T-helper 2 cell (primary cell): ENCODE measurements at regions not wholly inside any gene's neighbourhood (a gene's known extent, or its start where the extent isn't known, plus 50 kb on each side); places are given as distances from the start of the nearest gene placed in this dataset.
A peak's percentile ranks its signal among the peaks of the same experiment; 100 is the strongest.

Source experiments
- DNase-seq, 5 experiments: peaks; one replicate each; pipeline versions ENCODE4 v3.0.0 to v3.0.0-alpha.2; 2012 to 2022

DNA sequence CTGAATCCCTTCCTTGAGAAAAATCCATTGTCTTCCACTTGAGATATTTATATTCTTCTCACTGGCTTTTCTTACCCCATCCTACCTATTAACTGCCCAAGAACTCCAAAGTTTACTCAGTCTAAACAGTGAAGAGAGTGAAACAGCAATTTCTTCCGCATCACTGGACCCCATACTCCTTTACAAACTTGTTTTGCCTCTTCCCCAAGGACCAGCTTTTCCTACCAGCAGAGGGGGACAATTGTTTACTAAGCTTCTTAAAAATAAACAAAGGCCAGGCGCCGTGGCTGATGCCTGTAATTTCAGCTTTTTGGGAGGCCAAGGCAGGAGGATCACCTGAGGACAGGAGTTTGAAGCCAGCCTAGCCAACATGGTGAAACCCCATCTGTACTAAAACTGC is 52.0 kb downstream of the LRATD1 start:
- no peak for DNase-seq

DNA sequence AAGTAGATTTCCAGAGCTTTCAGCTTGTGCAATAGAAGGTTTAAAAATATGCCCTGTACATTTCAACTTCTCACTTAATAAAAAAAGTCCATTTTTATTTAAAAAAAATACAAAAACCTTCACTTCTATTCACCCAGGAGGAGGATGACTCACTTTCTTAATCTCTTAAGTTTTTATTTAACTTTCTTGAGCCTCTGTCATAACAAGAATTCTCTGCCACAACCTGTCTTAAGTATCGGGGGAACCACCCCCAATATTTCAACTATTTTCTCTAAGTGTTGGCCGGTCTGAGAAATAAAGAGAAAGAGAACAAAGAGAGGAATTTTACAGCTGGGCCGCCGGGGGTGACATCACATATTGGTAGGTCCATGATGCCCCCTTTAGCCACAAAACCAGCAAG is 58.4 kb downstream of the LRATD1 start:
- no peak for DNase-seq

DNA sequence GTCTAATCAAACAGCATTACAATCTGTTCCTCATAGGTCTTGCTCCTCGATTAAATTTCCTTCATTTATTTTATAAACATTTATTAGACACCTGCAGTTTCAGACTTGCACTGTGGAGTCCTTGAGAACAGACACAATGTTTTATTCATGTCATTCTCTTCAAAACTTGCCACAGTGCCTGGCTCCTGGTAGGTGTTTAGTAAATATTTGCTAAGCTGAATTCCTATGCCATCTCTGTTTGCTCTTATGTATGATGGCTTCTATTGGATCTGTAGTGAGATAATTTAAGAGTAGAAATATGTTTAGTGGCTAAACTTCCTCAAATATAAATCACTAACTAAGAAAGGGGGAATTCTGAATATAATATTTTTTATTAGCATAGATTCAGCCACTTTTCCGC is 61.4 kb downstream of the LRATD1 start:
- DNase-seq, result no peak

DNA sequence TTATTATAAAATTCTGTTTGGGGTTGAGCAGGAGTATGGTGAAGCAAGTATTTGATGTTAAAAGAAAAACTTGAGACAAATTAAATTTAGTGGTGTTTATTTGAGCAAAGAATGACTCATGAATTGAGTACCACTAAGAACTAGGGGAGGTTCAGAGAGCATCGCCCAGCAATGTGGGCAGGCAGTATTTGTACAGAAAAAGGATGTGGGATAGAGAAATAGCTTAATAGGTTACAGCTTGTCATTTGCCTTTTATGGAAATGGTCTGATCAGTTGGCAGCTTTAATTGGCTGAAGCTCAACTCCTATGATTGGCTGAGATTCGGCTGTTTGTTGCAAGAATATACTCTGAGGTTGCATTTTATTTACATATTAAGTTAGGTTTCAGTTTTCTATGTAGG is 68.2 kb downstream of the LRATD1 start:
- DNase-seq, result peak in 1 of 5 experiments; percentile 6

DNA sequence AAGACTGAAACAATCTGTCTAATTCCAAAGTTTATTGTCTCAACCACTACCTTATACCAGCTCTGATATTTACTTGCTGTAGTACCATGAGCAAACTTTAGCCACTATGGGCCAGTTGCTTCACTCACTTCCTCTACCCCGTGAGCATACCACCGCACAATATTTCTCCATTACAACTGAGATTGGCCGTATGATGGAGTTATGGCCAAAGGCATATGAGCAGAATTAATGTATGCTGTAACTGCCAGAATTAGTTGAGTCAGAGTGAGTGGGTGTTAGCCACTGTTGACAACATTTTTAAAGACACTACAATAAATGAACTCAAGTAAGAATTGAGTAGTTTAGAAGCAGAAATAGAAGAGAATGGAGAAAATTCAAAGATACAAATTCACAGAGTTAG is 69.7 kb downstream of the LRATD1 start:
- DNase-seq, result no peak

DNA sequence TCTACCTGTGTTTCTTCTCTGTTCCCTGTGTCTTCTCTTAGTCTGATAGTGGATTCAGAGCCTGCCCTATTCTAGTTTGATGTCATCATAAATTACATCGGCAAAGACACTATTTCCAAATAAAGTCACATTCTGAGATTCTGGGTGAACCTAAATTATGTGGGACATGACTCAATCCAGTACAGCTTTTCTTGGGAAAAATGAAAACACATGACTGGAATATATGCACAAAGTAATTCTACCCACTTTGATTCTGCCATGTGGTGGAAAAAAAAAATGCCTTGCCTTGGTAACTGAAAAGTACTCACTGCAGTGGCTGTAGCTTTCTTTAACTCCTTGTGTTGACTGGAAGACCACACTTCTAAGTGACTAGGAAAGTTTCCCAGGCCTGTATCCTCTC is 73.7 kb downstream of the LRATD1 start:
- no peak for DNase-seq

DNA sequence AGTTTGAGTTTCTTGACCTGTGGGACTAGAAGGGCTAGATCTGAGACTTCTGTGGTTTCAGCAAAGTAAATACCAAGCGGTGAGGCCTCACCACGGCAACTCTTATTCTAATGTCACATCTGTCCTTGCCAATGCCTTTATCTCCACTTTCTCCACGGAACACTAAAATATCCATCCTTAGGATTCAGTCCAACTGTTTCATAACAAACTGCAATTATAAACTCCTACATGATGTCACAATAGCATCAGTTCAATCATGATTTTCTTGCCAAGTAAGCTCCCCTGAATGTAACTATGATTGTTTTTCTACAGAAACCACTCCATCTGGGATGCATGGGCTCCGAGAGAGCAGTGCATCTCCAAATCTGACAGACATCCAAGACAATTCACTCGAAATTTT is 79.6 kb downstream of the LRATD1 start:
- no peak for DNase-seq

DNA sequence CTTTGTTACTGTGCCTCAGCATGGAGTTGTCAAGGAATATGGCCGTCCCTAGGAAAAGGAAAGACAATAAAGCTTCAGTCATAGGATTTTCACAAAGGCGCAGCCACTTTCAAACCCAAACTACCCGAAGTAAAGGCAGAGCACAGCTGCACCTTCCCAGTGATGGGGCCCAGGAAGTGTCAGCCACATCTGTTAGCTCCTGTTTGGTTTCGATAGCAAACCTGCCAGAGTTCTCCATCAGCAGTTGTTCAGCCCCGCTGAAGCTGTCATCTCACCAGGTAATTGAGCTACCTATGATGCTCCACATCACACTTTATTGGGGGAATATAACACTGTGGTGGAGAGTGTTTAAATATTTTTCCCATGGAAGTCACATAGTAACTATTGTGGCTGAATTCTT is 80.7 kb downstream of the LRATD1 start:
- no peak for DNase-seq

DNA sequence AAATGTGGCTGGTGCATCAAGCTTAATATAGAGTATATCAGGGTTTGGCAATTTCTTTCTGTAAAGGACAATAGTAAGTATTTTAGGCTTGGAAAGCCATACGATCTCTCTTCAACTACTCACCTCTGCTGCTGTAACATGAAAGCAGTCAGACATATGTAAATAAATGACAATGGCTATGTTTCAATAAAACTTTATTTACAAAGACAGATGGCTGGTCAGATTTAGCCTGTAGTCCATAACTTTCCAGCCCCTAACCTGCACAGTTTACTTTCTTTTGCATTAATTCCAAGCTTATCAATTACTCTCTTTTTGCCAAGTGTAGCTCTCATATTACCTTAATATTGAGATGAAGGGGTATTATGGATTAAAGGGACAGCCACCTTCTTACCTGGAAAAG is 83.1 kb downstream of the LRATD1 start:
- no peak for DNase-seq

DNA sequence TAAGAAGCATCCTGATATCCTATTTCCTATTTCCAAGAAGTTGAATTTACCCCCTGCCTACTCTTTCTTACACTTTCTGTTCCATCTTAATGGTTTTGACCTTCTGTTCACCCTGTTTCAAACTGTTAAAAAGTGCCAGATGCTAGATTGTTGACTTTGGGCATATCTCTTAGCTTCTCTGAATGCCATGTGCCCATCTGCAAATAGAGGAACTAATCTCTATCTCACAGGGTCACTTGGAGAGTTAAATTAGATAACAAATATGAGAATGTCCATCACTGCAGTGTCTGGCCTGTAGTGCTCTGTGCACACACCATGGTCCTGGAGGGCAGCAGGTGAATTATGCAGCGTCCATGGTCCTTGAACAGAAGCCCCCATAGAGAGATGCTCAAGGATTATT is 83.8 kb downstream of the LRATD1 start:
- DNase-seq, result no peak

DNA sequence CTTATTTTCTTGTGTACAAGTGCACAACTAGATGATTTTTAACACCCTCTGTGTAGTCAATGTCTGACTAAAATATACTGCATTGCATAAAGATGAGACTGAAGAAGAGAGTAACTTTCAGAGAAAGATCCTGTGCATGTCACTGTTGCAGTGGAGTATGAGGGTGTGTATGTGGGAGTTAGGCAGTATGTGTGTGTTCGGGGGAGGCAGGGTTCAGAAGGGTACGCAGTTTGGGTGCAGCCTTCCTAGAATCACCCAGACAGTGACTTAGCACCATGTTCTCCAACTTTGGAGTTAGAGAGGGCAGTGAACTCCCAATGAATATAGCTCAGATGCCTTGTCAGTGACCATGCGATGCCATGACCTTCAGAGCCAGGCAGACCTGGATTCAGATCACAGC is 84.6 kb downstream of the LRATD1 start:
- no peak for DNase-seq

DNA sequence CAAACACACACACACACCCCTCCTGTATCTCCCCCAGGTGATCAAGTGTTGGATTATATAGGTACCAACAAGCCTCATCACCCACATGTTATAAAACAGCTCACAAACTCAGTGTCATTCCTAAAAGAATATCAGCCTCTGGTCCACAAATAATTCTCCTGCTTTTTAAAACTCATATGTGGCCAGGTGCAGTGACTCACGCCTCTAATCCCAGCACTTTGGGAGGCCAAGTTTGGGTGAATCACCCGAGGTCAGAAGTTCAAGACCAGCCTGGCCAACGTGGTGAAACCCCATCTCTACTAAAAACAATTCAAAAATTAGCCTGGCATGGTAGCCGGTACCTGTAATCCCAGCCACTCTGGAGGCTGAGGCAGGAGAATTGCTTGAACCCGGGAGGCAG is 87.8 kb downstream of the LRATD1 start:
- no peak for DNase-seq

DNA sequence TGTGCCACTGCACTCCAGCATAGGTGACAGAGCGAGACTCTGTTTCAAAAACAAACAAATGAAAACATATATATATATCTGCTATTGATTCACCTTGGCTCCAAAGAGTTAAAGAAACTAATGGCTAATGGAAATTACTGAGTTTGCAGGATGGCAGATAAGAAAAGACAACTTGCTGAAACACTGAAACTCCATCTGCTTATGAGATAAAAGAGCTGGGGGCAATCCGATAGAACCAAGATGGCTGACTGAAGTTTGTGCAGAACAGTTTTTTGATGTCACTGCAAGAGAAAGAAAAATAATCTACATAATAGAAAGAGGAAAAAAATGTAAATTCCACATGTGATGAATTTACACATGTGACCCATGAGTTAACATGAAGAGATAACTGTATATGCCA is 88.2 kb downstream of the LRATD1 start:
- no peak for DNase-seq

DNA sequence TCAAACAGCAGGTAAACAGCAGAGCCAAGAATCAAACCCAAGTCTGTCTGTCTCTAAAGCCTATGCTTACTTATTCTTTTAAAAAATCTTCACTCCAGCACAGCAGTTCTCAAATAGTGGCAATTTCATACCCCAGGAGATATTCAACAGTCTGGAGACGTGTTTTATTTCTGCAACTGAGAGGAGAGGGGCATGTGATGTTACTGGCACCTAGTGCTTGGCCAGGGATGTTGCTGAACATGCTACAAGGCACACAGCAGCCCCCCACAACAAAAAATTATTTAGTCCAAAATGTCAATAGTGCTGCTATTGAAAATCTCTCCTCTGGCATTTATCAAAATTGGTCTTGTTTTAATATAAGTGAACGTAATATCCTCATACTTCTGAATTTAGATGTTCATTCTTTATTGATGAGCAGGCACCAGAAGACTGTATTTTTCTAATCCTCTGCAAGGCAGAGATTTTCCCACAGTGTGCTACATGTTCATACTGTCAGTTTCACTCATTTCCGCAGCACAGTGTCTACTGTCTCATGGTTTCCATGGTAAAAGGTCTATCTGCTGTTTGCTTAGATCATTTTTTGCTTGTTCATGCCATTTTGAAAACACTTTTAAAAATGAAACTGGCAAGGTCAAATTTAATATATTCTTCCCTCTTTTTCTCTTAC is 90.5 kb downstream of the LRATD1 start:
- DNase-seq, result no peak

DNA sequence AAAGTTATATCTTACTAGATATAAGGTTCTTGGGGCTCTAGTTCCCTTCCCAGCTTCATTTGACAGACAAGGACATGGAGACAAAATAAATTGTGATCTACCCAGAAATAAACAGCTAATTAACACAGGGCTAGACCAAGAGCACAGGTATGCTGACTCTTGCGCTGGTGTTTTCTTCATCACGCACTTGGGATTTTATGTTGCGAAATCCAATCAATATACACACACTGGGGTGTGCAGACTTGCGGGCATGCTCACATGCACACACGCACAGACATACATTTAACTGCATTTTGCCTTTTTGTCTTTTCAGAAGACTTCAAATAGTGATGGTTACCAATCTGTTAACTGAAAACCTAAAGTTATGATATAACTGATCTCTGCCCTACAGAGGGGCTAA is 91.2 kb downstream of the LRATD1 start:
- DNase-seq, result no peak

DNA sequence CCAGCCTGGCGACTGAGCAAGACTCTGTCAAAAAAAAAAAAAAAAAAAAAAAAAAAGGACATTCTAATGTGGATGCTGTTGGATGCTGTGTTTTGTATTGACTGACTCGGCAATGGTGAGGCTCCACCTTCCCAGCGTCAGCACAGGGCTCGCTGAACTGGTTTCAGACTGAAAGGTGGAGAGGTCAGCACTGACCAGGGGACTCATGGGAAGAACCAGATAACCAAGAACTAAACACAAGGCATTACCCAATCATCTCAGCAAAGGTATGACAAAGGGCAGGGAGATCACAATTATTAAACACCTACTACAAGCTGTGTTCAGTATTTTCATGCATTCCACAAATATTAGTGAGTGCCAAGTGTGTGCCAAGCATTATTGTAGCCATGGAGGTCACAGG is 103.2 kb downstream of the LRATD1 start:
- no peak for DNase-seq

DNA sequence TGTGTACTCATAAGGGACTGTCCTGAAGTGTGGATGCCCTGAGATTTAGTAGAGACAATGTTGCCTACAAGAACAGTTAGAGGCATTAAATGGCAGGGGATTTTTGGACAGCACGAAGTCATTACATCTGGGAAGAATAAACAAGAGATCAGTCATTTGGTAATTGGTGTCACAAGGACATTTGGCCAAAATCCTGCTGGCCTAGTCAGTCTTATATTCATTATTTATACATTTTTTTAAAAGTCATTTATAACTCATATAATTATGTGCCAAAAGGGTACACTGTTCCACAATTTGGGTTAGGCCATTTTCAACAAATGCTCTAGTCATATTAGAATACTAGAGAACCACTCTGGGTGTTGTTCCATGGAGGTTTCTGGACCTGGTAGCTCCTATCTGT is 104.7 kb downstream of the LRATD1 start:
- DNase-seq, result no peak

DNA sequence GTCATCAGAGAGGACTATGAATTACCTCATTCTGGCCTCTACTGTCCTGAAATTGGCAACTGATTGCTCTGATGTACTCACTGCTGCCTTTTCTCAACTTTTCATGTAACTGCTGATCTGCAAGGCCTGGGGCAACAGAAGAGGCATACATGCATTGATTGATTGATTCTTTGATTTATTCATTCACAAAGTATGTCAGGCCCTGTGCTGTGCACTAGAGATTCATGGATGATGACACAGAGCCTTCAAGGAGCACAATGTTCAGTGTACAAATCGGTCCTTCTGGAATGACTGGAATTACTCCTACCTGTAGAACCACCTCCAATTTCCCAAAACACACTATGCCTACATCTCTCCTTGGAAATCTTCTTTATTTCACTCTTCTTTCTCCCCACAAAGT is 111.3 kb downstream of the LRATD1 start:
- DNase-seq, result no peak

DNA sequence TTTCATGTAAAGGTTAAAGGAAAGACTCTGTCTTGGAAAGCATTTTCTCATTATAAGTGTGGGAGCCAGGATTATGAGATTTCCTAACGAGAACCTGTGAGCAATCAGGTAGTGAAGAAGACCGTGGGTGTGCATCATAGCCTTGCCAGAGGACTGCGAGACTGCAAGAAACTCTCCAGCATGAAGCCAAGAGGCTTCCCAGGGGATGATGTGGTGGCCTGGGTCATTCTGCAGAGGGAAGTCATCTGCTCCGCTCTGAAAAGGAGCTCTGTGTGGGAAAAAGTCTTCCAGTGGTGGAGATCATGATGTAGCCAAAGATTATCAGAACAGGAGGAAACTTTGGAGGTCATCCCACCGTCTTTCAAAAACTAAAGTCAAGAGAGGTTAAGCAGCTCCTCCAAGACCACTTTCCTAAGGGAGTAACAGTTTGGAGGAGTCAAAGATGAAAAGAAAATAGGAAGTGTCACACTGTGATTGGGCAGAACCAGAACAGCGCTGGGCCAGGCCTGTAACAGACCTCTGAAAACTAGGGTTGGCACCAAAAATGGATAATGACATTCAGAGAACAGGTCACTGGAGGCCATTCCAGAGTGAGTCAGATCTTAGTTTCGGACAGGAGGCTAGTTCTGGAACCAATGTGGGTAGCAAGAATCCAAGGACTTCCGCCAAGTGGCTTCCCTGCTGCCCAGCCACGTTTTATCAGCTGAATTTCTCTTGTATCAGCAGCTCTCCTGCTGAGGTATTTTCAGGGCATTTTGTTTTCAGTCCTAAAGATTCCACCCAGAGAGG is 113.0 kb downstream of the LRATD1 start:
- DNase-seq, result no peak

DNA sequence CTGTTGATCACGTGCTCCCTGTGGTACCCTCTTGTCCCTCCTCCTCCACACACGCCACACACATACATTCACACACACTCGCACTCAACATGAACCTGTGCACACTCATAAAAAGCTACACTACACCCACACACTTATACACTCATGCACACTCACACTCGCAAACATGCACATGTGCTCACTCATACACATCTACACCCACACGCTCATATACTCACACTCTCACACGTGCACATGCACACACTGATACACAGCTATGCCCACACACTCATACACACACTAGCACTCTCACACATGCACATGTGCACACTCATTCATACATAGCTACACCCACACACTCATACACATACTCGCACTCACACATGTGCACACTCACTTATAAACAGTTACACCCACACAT is 113.6 kb downstream of the LRATD1 start:
- no peak for DNase-seq

DNA sequence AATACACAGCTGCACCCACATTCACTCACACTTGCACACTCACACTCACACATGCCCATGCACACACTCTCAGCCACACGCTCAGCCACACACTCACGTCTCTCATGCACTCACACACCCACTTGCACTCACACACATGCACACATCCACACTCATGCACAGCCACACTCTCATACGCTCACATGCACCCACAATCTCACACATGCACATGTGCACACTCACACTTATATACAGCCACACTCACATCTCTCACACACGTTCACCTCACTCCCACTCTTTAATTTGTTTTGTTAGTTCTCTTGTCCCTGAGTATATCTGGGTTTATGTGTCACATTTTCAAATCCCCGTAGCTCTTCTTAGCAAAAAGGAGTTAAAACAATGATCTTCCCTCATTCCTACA is 114.9 kb downstream of the LRATD1 start:
- DNase-seq, result no peak

DNA sequence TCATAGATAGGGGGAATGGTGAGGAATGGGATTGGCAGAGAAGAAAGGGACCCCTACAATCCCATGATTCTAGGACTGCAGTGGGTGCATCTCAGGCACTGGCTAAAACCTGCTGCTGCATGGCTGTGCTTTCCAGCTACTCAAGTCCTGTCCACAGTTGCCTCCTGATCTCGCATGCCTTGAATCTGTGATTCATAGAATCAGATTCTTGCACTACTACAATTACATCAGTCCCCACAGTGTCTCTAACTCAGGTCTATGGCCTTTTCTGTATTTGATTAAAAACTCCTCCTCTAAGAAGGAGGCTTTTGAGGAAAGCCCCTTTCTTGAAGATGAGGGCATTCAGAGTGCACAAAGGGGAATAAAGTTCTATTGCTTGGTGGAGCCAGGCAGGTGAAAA is 117.4 kb downstream of the LRATD1 start:
- DNase-seq, result no peak

DNA sequence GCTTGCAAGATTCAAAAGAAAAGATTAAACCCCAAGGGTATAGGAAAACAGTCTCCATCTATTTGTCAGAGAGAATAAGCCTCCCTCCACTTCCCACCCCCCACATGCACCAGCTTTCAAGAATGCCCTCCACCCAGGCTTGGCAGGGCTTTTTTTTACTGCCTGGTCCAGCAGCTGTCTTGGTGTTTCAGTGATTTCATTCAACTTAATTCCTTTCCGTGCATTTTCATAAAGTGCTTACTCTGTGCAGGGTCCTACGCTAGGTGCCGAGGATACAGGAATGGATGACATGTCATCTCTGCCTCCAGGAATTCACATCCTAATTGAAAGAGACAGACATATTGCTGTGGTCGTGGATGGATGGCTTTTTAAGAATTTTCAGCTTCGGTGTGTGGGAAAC is 117.9 kb downstream of the LRATD1 start:
- no peak for DNase-seq

DNA sequence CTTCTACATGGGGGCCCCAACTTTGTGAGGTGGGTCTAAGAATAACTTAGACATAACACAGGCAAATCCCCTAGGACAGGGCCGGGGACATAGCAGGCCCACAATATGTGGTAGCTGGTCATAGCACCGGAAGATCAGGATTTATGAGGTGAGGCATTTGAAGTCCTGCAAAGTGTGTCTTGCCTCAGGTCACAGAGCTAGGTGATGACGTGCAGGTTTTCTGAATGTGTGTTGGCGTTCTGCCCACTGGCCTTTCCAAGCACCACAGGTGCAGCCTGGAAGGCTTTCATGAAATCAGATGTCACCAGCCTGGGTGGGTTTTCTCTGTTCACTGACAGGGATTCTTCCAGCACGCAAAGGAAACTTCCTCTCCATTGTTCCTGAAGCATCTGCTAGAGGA is 119.1 kb downstream of the LRATD1 start:
- DNase-seq, result no peak

DNA sequence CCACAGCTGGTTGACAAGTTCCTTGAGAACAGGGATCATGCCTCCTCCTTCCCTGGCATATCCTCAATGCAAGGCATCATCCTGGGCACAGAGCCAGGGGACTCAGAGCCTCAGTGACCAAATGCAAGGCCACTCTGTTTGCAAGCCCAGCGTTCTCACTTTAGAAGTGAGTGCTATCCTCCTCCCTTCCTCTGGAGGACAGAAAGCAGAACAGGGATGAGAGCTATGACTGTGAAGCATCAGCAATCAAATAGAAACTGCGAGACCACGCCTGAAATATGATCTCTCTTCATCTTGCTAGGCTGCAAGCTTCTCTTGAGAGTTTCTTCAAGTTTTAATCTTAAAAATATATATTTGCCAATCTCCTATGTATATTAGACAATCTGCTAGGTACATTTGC is 119.8 kb downstream of the LRATD1 start:
- DNase-seq, result no peak
